ENCODE measurements at regions not wholly inside any gene's neighbourhood (a gene's known extent, or its start where the extent isn't known, plus 50 kb on each side); places are given as distances from the start of the nearest gene placed in this dataset.

DNA sequence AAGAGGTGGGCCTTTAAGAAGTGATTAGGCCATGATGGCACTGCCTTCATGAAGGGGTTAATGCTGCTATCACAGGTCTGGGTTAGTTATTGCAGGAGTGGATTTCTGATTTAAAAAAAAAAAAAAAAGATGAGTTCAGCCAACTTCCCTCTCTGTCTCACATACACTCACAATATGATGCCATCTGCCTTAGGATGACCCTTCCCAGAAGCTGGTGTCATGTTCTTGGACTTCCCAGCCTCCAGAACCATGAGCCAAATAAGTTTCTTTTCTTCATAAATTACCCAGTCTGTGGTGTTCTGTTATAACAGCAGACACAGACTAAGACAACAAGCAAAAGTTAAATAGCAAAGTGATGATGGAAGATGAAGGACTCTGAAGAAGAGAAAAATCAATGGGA lies 179.7 kb upstream of the ETAA1 start:
- H3K9me2 ChIP-seq (ENCODE audit: insufficient read depth) = no peaks in the 10 kb centered on the region
- H3K79me2 ChIP-seq (ENCODE audit: low read depth) = no peaks in the 10 kb centered on the region
- no peak for DNase-seq
- POLR2A ChIA-PET (ENCODE audit: unreplicated experiment) = no interaction called here
- TF ChIP-seq, protein P1, sequence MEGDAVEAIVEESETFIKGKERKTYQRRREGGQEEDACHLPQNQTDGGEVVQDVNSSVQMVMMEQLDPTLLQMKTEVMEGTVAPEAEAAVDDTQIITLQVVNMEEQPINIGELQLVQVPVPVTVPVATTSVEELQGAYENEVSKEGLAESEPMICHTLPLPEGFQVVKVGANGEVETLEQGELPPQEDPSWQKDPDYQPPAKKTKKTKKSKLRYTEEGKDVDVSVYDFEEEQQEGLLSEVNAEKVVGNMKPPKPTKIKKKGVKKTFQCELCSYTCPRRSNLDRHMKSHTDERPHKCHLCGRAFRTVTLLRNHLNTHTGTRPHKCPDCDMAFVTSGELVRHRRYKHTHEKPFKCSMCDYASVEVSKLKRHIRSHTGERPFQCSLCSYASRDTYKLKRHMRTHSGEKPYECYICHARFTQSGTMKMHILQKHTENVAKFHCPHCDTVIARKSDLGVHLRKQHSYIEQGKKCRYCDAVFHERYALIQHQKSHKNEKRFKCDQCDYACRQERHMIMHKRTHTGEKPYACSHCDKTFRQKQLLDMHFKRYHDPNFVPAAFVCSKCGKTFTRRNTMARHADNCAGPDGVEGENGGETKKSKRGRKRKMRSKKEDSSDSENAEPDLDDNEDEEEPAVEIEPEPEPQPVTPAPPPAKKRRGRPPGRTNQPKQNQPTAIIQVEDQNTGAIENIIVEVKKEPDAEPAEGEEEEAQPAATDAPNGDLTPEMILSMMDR (conservative IDR thresholded peaks at IDR 0.05) = no peak
- TF ChIP-seq EZH2 (IDR thresholded peaks at IDR 0.05; ENCODE audit: low read depth) = no peak
- BruUV-seq (replicated peaks) = no TSS peak
- no peak overlapping the region for H2AFZ ChIP-seq
- H3K9me3 ChIP-seq (ENCODE audit: insufficient read depth, low read depth) = no peaks in the 10 kb centered on the region
- no peak overlapping the region for H3K4me3 ChIP-seq
- intact Hi-C loops (cut with micrococcal nuclease; ENCODE audit: unreplicated experiment) = no loop called here
- no peaks in the 10 kb centered on the region for H3F3A ChIP-seq (ENCODE audit: insufficient read depth, low read depth)
- no peak overlapping the region for H3K4me2 ChIP-seq
- H3K36me3 ChIP-seq (ENCODE audit: low read depth) = no peaks in the 10 kb centered on the region
- no peaks in the 10 kb centered on the region for H4K20me1 ChIP-seq (ENCODE audit: insufficient read depth)
- no peaks in the 10 kb centered on the region for H3K4me1 ChIP-seq (replicated peaks; ENCODE audit: insufficient read depth)
- no peak overlapping the region for H3K27ac ChIP-seq
- H3K27me3 ChIP-seq (ENCODE audit: insufficient read depth, low read depth) = no peaks in the 10 kb centered on the region
- CTCF ChIA-PET = no interaction called here

DNA sequence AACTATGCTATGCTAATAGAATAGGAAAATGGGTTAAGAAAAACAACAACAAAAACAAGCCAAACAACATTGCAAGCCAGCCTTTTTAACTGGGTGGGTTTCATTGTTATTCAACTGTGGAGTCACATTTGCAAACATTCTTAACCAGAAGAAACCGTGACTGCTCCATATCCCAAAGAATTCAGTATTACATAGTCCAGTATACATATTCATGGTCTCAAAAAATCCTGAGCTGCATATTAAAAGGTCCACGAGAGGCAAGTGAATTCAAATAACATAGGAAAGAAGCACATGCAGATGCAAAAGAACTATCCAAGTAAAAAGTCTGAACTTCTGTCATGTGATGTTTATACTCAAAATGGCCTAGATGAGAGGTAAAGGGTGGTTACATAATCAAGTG lies 179.1 kb upstream of the ETAA1 start:
- POLR2A ChIA-PET (ENCODE audit: unreplicated experiment) = interaction anchor here (0.6 kb wide), 1 partner anchor 737 kb away, joined by 5 read pairs; no protein-coding TSS in a partner anchor
- CTCF ChIA-PET = no interaction called here
- Histone ChIP-seq H3K4me2 (no peak overlapping the region), H3K9me2 (ENCODE audit: insufficient read depth) (no peaks in the 10 kb centered on the region), H3F3A (ENCODE audit: insufficient read depth, low read depth) (no peaks in the 10 kb centered on the region), H3K9me3 (ENCODE audit: insufficient read depth, low read depth) (no peaks in the 10 kb centered on the region), H2AFZ (no peak overlapping the region), H3K36me3 (ENCODE audit: low read depth) (no peaks in the 10 kb centered on the region), H3K27me3 (ENCODE audit: insufficient read depth, low read depth) (no peaks in the 10 kb centered on the region), H4K20me1 (ENCODE audit: insufficient read depth) (no peaks in the 10 kb centered on the region), H3K79me2 (ENCODE audit: low read depth) (no peaks in the 10 kb centered on the region), H3K27ac (no peak overlapping the region), H3K4me3 (no peak overlapping the region), H3K4me1 (replicated peaks; ENCODE audit: insufficient read depth) (no peaks in the 10 kb centered on the region)
- TF ChIP-seq EZH2 (IDR thresholded peaks at IDR 0.05; ENCODE audit: low read depth) = no peak
- TF ChIP-seq, protein P1 (conservative IDR thresholded peaks at IDR 0.05) = no peak
- DNase-seq = no peak
- intact Hi-C loops (cut with micrococcal nuclease; ENCODE audit: unreplicated experiment) = no loop called here
- BruUV-seq (replicated peaks) = no TSS peak

DNA sequence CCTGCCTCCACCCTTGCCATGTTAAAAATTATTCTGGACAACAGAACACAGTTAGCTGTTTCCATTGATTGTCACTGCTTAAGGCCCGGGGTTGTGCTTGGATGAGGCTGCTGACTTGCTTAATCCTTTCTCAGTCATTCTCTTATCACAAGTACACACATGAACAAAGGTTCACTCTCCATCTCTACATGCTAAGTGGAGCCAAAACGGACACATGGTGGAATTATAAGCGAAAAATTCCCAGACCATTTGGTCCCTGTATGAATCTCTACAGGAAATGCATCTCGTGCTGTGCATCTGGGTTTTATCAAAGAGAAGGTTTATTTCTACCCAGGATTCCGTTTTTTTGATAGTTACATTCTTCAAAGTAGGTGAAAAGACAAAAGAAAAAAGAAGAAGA lies 177.5 kb upstream of the ETAA1 start:
- no peaks in the 10 kb centered on the region for H3K4me1 ChIP-seq (replicated peaks; ENCODE audit: insufficient read depth)
- DNase-seq = no peak
- CTCF ChIA-PET = no interaction called here

More for the DNA sequence above, 177.5 kb upstream of the ETAA1 start:
- Histone ChIP-seq H3K27me3 (ENCODE audit: insufficient read depth, low read depth) (no peaks in the 10 kb centered on the region), H3K79me2 (ENCODE audit: low read depth) (no peaks in the 10 kb centered on the region), H2AFZ (no peak overlapping the region), H3K4me2 (no peak overlapping the region), H3K9me3 (ENCODE audit: insufficient read depth, low read depth) (no peaks in the 10 kb centered on the region), H3K9me2 (ENCODE audit: insufficient read depth) (no peaks in the 10 kb centered on the region), H3K36me3 (ENCODE audit: low read depth) (no peaks in the 10 kb centered on the region), H4K20me1 (ENCODE audit: insufficient read depth) (no peaks in the 10 kb centered on the region), H3F3A (ENCODE audit: insufficient read depth, low read depth) (no peaks in the 10 kb centered on the region), H3K4me3 (no peak overlapping the region), H3K27ac (no peak overlapping the region)
- POLR2A ChIA-PET (ENCODE audit: unreplicated experiment) = no interaction called here
- TF ChIP-seq EZH2 (IDR thresholded peaks at IDR 0.05; ENCODE audit: low read depth) = no peak
- TF ChIP-seq, protein P1 (conservative IDR thresholded peaks at IDR 0.05) = no peak
- no TSS peak for BruUV-seq (replicated peaks)
- intact Hi-C loops (cut with micrococcal nuclease; ENCODE audit: unreplicated experiment) = no loop called here
